GM18867 (cell line): ENCODE measurements at regions not wholly inside any gene's neighbourhood (a gene's known extent, or its start where the extent isn't known, plus 50 kb on each side); places are given as distances from the start of the nearest gene placed in this dataset.
"Not testable (repeated sequence)": the region's sequence is repeated elsewhere in the genome, so short reads cannot be mapped to it uniquely, and the experiment has no call there.

Experiments used
- ATAC-seq: cut with Tn5 transposase; IDR thresholded peaks from one replicate; pipeline ENCODE4 v1.9.1; 2021; ENCODE audit warnings: mild to moderate bottlenecking, moderate library complexity; ENCODE audit not compliant: unreplicated experiment

- ATAC-seq: no peak
These were observed 125.3 kb upstream of the MARCHF11 start for GRCh38 chr5:16304846-16305245.

DNA sequence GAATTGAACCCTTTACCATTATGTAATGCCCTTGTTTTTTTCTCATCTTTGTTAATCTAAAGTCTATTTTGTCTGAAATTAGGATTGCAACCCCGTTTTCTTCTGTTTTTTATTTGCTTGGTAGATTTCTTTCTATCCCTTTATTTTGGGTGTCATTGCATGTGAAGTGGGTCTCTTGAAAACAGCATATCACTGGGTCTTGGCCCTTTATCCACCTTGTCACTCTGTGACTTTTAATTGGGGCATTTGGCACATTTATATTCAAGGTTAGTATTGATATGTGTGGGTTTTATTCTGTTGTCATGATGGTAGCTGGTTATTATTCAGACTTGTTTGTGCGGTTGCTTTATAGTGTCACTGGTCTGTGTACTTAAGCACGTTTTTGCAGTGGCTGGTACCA, 117.4 kb upstream of the MARCHF11 start:
- ATAC-seq: no peak

GRCh38 chr5:16291894-16292293, 112.3 kb upstream of the MARCHF11 start:
- ATAC-seq: no peak

DNA sequence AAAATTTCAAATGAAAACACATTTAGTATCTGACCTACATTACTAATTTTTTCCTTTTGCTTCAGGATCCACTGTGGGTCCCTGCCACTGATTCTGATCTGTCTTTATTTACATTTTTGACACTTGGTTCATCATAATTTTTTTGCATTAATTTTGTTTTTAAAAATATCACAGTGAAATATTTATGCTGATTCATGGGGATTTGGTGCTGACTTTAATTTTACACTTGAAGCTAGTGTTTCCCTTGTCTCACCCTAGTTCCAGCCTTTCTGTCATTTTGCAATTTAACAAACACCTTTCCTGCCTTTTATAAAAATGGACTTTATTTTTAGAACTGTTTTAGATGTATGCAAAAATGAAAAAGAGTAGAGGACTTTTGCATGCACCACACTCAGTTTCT, 111.9 kb upstream of the MARCHF11 start:
- no peak for ATAC-seq

DNA sequence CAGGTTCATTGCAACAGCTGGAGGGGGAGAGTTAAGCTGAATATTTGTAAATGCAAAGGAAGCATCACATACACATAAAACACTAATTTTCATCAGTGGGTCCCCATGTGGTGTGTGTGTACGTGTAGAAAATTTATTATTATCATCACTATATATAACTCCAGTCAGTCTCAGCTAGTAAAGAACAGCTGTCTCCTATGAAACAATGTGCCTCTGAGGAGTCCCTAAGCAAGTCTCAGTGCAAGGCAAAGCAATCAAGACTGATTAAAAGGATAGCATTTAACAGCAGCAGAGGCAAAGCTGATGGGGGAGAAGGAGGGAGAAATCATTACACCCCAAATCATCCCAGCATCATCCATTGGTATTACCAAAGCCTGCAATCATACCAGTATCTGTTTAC, 104.2 kb upstream of the MARCHF11 start:
- ATAC-seq: no peak

DNA sequence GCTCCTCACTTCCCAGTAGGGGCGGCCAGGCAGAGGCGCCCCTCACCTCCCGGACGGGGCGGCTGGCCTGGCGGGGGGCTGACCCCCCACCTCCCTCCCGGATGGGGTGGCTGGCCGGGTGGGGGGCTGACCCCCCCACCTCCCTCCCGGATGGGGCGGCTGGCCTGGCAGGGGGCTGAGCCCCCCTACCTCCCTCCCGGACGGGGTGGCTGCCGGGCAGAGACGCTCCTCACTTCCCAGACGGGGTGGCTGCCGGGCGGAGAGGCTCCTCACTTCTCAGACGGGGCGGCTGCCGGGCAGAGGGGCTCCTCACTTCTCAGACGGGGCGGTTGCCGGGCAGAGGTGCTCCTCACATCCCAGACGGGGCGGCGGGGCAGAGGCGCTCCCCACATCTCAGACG, 97.3 kb upstream of the MARCHF11 start:
- ATAC-seq: not testable (repeated sequence)

DNA sequence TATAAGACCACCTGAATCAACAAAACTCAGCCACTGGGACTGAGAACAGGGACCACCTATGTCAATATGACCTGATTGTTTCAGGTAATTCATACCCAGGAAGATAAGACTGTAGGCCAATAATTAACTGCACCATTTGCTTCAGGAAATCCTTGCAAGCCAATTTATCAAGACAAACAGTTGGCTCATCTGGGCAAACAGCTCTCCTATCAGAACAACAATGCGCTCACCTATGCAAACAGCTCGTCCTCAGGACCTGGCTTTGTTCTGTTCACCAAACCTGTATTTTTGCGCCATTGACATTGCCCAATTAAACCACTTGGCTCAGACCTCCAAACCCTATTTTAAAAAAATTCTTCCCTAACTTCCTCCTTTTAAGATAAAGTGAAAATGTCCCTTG, 92.3 kb upstream of the MARCHF11 start:
- ATAC-seq: no peak

DNA sequence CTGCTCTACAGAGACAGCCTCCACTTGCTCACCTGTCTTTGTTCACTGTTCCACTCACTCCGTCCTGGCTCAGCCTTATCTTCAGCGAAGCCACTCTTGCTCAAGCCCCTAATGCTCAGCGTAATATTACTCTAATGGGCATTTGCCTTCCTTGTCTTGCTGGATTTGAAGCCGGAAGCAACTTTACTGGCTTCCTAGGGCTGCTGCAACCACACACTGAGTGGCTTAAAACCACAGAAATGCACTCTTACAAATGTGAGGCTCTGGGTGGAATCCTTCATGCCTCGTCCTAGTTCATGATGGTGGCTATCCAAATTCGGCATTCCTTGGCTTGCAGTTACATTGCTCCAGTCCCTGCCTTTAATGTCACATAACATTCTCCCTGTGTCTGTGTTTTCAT, 85.5 kb upstream of the MARCHF11 start:
- ATAC-seq: no peak

DNA sequence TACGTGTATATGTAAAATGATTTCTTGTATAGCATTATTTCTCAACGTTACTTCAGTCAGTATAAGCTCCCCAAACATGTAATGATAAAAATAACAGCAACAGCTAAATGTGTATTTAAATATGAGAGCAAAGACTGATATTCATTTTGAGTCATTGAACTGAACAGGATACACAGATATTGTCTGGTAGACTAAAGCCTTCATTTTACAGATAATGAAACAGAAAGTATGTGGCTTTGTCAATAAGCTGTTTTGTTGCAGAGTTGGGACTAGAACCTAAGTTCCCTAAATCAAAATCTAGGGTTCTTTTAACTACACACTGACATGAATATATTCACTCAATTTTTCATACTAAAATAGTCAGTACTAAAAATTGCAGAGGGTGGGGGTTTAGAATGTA, 80.4 kb upstream of the MARCHF11 start:
- ATAC-seq: no peak

DNA sequence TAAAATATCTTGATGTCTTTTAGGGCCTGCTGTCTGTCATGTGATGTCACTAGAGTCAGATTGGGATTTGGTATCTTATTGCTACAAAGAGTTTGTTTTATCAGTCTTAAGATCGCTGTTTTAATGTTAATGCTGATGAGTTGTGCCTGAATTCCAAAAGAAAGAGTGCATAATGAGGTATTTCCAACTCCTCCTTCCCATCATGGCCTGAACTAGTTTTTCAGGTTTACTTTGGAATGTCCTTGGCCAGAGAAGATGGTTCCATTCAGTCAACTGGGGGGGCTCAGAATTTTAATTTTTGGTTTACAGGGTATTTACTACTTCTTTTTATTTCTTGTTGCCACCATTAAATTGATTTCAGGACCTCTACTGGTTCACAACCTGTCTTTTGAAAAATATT, 74.3 kb upstream of the MARCHF11 start:
- no peak for ATAC-seq

GRCh38 chr5:16245956-16246355, 66.4 kb upstream of the MARCHF11 start:
- ATAC-seq: no peak

GRCh38 chr5:16245249-16245648, 65.7 kb upstream of the MARCHF11 start:
- ATAC-seq: no peak

DNA sequence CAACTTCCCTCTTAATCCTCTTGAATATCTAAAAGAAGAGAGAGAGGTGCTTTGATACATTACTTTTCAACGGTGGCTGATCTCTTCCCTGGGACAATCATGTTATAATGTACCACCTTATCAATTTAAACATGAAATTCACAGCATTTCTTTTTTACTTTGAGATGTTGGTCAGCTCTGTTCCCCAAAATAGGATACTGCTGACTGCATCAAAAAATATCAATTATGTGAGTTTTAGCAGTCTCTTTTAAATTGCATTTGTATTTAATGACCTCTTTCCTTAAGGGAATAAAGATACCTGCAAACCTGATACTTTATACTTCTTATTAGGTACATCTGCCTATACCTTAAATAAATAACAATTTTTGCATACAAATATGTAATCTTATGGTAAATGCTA, 58.4 kb upstream of the MARCHF11 start:
- ATAC-seq: no peak

DNA sequence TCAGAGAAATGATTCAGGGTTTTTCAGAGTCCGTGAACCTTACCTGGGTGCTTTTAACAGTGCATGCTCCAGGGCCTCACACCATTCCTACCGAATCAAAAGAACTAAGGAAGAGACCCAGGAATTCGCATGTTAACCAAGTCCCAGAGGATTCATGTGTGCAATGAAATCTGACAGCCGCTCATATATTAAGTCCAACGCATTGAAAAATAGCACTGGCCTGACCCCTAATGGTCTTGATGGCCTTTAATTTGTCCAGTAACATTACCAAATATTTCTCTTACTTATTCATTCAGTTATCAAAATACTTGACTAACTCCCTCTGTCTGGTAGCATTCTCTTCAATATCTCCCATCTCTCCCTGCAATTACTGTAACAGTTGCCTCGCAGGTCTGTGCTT, 55.0 kb upstream of the MARCHF11 start:
- no peak for ATAC-seq

- ATAC-seq: no peak
These were observed 54.1 kb upstream of the MARCHF11 start for GRCh38 chr5:16233730-16234129.

DNA sequence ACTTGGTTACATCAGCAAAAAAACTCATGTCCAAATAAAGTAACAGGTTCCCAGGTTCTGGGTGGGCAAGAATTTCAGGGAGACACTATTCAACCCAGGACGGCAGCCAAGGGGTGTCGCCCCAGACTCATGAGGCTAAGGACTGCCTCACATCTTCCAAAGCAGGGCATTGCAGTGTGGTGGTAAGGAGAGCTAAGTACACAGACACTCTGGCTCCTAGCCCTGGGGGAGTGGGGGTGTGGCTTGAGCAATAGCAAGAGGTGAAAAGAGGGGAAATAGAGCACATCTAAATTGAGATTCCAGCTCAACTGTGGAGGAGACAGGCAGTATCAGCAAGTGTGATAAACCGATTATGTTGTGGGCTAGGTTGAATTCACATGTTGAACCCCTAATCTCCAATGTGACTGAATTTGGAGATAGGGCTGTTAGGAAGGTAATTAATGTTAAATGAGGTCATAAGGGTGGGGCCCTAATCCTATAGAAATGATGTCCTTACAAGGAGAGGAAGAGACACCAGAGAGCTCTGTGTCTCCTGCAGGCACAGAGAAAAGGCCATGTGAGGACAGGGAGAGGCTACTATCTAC, 49.9 kb upstream of the MARCHF11 start:
- ATAC-seq: no peak
